ENCODE measurements at regions not wholly inside any gene's neighbourhood (a gene's known extent, or its start where the extent isn't known, plus 50 kb on each side); places are given as distances from the start of the nearest gene placed in this dataset.
"Not testable (repeated sequence)": the region's sequence is repeated elsewhere in the genome, so short reads cannot be mapped to it uniquely, and the experiment has no call there.

DNA sequence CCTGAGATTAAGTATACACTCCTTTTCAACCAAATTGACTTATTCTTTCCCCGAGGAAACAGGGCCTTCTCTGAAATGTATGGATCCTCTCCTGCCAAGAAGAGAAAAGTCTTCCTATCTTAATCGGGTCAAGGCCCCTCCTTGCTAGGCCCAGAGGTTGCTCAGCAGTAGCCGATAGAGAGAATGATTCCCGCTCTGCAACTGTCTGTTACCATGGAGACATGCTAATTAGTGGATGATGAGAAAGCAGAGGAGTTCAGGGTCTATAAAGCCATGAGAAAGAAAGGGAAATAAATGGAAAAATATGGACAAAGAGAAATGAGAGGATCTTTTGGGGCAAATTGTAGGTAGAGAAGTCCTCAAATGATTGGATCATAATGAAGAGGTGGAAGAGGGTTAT lies 103.5 kb downstream of the POU4F1 start:
- Histone ChIP-seq H3K4me3 (no peak overlapping the region), H3K27ac (no peak overlapping the region), H3K9me3 (peaks cover 0 to 2% of the 10 kb centered on the region in 2 donors), H3K27me3 (no peaks in the 10 kb centered on the region), H3K36me3 (no peaks in the 10 kb centered on the region), H3K4me1 (no peaks in the 10 kb centered on the region)
- DNase-seq (no peak), ATAC-seq (no peak)
- intact Hi-C loops (cut with DNase I), result no loop called here
- TF ChIP-seq CTCF (IDR thresholded peaks at IDR 0.05), result no peak

DNA sequence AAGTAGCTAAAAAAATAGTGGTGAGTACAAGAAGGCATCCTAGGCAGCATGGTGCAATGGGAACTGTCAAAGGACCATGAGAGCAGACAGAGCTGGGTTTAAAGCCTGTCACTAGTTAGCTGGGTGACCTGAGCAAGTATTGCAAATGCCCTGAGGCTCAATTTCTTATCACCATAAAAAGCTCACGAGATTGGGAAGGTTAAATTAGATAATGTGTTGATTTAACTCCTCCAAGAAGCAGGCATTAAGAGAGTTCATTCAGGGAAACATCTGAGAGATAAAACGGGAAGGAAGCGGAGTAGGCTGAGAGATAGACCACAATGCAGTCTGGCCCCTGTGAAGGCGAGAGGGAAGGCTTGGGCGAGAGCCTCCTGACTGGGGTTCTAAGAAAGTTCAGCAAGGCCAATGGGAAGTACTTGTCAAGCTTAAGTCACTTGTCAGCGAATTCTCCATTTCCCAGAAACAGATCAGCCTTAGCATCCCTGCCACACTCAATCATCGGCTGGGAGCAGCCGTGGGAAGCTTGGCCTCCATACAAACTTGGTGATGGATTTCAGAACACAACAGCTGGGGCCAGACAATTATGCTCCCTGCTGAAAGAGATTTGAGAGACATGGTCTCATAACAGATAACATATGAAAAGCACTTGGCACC lies 105.5 kb downstream of the POU4F1 start:
- no peaks in the 10 kb centered on the region for H3K4me1 ChIP-seq
- no peak overlapping the region for H3K27ac ChIP-seq
- ATAC-seq (no peak), DNase-seq (peak in 2 of 4 donors; percentile 3)
- no peaks in the 10 kb centered on the region for H3K27me3 ChIP-seq
- H3K36me3 ChIP-seq, result no peaks in the 10 kb centered on the region
- TF ChIP-seq CTCF (IDR thresholded peaks at IDR 0.05), result no peak
- H3K4me3 ChIP-seq, result no peak overlapping the region
- H3K9me3 ChIP-seq, result no peaks in the 10 kb centered on the region
- intact Hi-C loops (cut with DNase I), result no loop called here

GRCh38 chr13:78491978-78492377 lies 111.4 kb downstream of the POU4F1 start:
- no peak for TF ChIP-seq CTCF (IDR thresholded peaks at IDR 0.05)
- Histone ChIP-seq H3K27ac (no peak overlapping the region), H3K9me3 (no peaks in the 10 kb centered on the region), H3K27me3 (no peaks in the 10 kb centered on the region), H3K4me3 (no peak overlapping the region), H3K4me1 (no peaks in the 10 kb centered on the region), H3K36me3 (no peaks in the 10 kb centered on the region)
- intact Hi-C loops (cut with DNase I), result no loop called here
- no peak for ATAC-seq
- no peak for DNase-seq

GRCh38 chr13:78490225-78490624 lies 113.1 kb downstream of the POU4F1 start:
- H3K4me1 ChIP-seq; H3K36me3 ChIP-seq; DNase-seq; intact Hi-C loops (cut with DNase I); H3K27me3 ChIP-seq; H3K27ac ChIP-seq; H3K9me3 ChIP-seq; H3K4me3 ChIP-seq; ATAC-seq: not testable (repeated sequence)

DNA sequence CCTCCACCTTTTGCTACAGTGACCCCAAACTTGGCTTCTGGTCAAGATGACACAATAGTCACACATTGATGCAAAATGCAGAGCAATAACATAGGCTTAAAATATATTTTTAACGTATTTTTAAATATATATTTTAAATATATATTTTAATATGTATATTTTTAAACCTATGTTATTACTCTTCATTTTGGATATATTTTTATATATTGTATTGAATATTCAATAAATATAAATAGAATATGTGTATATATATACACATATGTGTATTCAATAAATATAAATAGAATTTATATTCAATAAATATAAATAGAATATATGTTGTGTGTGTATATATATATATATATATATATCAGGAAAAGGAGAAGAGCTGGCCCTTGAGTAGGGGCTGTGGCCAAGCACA lies 115.6 kb downstream of the POU4F1 start:
- intact Hi-C loops (cut with DNase I), result no loop called here
- Histone ChIP-seq H3K27me3 (no peaks in the 10 kb centered on the region), H3K4me1 (no peaks in the 10 kb centered on the region), H3K27ac (no peak overlapping the region), H3K4me3 (no peak overlapping the region), H3K36me3 (no peaks in the 10 kb centered on the region), H3K9me3 (no peaks in the 10 kb centered on the region)
- no peak for TF ChIP-seq CTCF (IDR thresholded peaks at IDR 0.05)
- no peak for DNase-seq
- no peak for ATAC-seq

DNA sequence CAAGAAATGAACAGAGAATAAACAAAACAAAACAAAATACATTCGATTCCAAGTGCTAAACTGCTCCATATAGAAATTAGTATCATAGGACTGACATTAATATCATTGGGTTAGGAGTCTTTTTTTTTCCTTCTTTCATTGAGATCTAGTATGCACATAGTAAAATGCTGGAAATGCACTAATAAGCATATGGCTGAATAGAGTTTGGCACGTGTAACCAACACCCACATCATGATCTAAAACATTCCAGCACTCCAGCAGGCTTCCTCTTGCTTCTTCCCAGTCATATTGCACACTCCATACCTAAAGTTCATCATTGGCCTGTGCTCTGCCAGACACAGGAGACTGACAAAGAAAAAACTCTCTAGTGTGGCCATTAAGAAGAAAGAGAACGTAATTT lies 117.5 kb downstream of the POU4F1 start:
- H3K27me3 ChIP-seq, result no peaks in the 10 kb centered on the region
- H3K9me3 ChIP-seq, result no peaks in the 10 kb centered on the region
- intact Hi-C loops (cut with DNase I), result no loop called here
- DNase-seq, result no peak
- H3K27ac ChIP-seq, result no peak overlapping the region
- H3K4me3 ChIP-seq, result no peak overlapping the region
- ATAC-seq, result no peak
- H3K4me1 ChIP-seq, result no peaks in the 10 kb centered on the region
- TF ChIP-seq CTCF (IDR thresholded peaks at IDR 0.05), result no peak
- H3K36me3 ChIP-seq, result no peaks in the 10 kb centered on the region
